ENCODE measurements at regions not wholly inside any gene's neighbourhood (a gene's known extent, or its start where the extent isn't known, plus 50 kb on each side); places are given as distances from the start of the nearest gene placed in this dataset.

- TF ChIP-seq, protein P1, sequence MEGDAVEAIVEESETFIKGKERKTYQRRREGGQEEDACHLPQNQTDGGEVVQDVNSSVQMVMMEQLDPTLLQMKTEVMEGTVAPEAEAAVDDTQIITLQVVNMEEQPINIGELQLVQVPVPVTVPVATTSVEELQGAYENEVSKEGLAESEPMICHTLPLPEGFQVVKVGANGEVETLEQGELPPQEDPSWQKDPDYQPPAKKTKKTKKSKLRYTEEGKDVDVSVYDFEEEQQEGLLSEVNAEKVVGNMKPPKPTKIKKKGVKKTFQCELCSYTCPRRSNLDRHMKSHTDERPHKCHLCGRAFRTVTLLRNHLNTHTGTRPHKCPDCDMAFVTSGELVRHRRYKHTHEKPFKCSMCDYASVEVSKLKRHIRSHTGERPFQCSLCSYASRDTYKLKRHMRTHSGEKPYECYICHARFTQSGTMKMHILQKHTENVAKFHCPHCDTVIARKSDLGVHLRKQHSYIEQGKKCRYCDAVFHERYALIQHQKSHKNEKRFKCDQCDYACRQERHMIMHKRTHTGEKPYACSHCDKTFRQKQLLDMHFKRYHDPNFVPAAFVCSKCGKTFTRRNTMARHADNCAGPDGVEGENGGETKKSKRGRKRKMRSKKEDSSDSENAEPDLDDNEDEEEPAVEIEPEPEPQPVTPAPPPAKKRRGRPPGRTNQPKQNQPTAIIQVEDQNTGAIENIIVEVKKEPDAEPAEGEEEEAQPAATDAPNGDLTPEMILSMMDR (IDR thresholded peaks at IDR 0.05), result no peak
- no peak for TF ChIP-seq EP300 (IDR thresholded peaks at IDR 0.05; ENCODE audit: low read depth)
Observed at GRCh38 chr3:159273070-159273469, 471.2 kb downstream of the MFSD1 start.
